IMR-90 (cell line): ENCODE measurements at regions not wholly inside any gene's neighbourhood (a gene's known extent, or its start where the extent isn't known, plus 50 kb on each side); places are given as distances from the start of the nearest gene placed in this dataset.

Source experiments
- ATAC-seq: fragments of 200-7000 bp; cut with Tn5 transposase; 2 replicates; pipeline ENCODE4 v1.9.1; 2020; ENCODE audit warnings: low read depth, mild to moderate bottlenecking, moderate library complexity
- BruUV-seq: library from RNA; stranded (reverse); fragments of 400-500 nt; replicated peaks from 2 replicates; lab custom pipeline; 2021; lab: Mats Ljungman, UMichigan
- CTCF ChIA-PET: fragments of 300-600 bp; formaldehyde crosslinking; extraction: SDS; loops from one replicate; lab custom pipeline; 2021; ENCODE audit warnings: antibody characterized with exemption; lab: Yijun Ruan, JAX
- POLR2A ChIA-PET: fragments of 300-600 bp; sonication (Branson Sonifier 250); formaldehyde crosslinking; loops from one replicate; lab custom pipeline; 2022; ENCODE audit warnings: antibody characterized with exemption; ENCODE audit not compliant: unreplicated experiment; lab: Charles Lee
- DNase-seq: peaks from one replicate; pipeline ENCODE4 v3.0.0; 2013
- H2AFZ ChIP-seq: replicated peaks from 2 replicates; pipeline ENCODE3; 2013; ENCODE audit warnings: low read length, mild to moderate bottlenecking; ENCODE audit not compliant: poor library complexity
- H2AK5ac ChIP-seq: 2 replicates; pipeline ENCODE4 v1.6.1; 2013; ENCODE audit warnings: low read depth, low read length, inconsistent platforms
- H2AK9ac ChIP-seq: replicated peaks from 2 replicates; pipeline ENCODE3; 2013; ENCODE audit warnings: mild to moderate bottlenecking, low read depth, low read length, moderate library complexity; ENCODE audit not compliant: poor library complexity
- H2BK120ac ChIP-seq: 2 replicates; pipeline ENCODE4 v1.6.1; 2013; ENCODE audit warnings: low read depth, low read length, inconsistent platforms
- H2BK15ac ChIP-seq: 3 replicates; pipeline ENCODE4 v1.6.1; 2013; ENCODE audit warnings: low read depth, low read length, inconsistent platforms
- H2BK20ac ChIP-seq: 2 replicates; pipeline ENCODE4 v1.6.1; 2013; ENCODE audit warnings: low read depth, mild to moderate bottlenecking, inconsistent platforms, low read length, moderate library complexity
- H2BK5ac ChIP-seq: 2 replicates; pipeline ENCODE4 v1.6.1; 2013; ENCODE audit warnings: mild to moderate bottlenecking, low read depth, low read length, inconsistent platforms; ENCODE audit not compliant: poor library complexity, severe bottlenecking
- H3K14ac ChIP-seq: replicated peaks from 2 replicates; pipeline ENCODE4 v1.6.1; 2013; ENCODE audit warnings: low read depth, low read length, inconsistent platforms
- H3K18ac ChIP-seq: 2 replicates; pipeline ENCODE4 v1.6.1; 2013; ENCODE audit warnings: low read depth, low read length, control low read depth
- H3K23ac ChIP-seq: 2 replicates; pipeline ENCODE4 v1.6.1; 2013; ENCODE audit warnings: low read depth, low read length, inconsistent platforms
- H3K27ac ChIP-seq: 2 replicates; pipeline ENCODE4 v1.5.1; 2013; ENCODE audit warnings: mild to moderate bottlenecking, control low read depth, low read length; ENCODE audit not compliant: insufficient read depth
- H3K27me3 ChIP-seq: 2 replicates; pipeline ENCODE4 v1.6.1; 2013; ENCODE audit warnings: low read length; ENCODE audit not compliant: control insufficient read depth, insufficient read depth
- H3K36me3 ChIP-seq: 2 replicates; pipeline ENCODE4 v1.6.1; 2013; ENCODE audit warnings: low read length, mixed read lengths; ENCODE audit not compliant: control insufficient read depth, insufficient read depth
- H3K4ac ChIP-seq: 2 replicates; pipeline ENCODE4 v1.6.1; 2013; ENCODE audit warnings: low read depth, low read length, inconsistent platforms
- H3K4me1 ChIP-seq: 2 replicates; pipeline ENCODE4 v1.6.1; 2013; ENCODE audit warnings: low read length, mixed read lengths; ENCODE audit not compliant: control insufficient read depth, insufficient read depth
- H3K4me2 ChIP-seq: 2 replicates; pipeline ENCODE4 v1.6.1; 2013; ENCODE audit warnings: low read depth, mild to moderate bottlenecking, control low read depth, low read length, moderate library complexity
- H3K4me3 ChIP-seq: 2 replicates; pipeline ENCODE4 v1.5.1; 2013; ENCODE audit warnings: low read depth, mild to moderate bottlenecking, control low read depth, low read length, moderate library complexity; ENCODE audit not compliant: insufficient read depth
- H3K56ac ChIP-seq: 2 replicates; pipeline ENCODE4 v1.6.1; 2013; ENCODE audit warnings: low read length, inconsistent platforms; ENCODE audit not compliant: insufficient read depth; ENCODE audit errors: extremely low read depth
- H3K79me1 ChIP-seq, 2 experiments: 2 replicates each; pipeline ENCODE4 v1.6.1; 2013; ENCODE audit warnings: low read length in 2 of 2, inconsistent platforms in 1 of 2, low read depth in 1 of 2
- H3K9ac ChIP-seq: 2 replicates; pipeline ENCODE4 v1.6.1; 2013; ENCODE audit warnings: low read depth, low read length, control low read depth
- H3K9me1 ChIP-seq: 2 replicates; pipeline ENCODE4 v1.6.1; 2013; ENCODE audit warnings: low read length, inconsistent platforms; ENCODE audit not compliant: insufficient read depth
- H3K9me3 ChIP-seq: 2 replicates; pipeline ENCODE4 v1.6.1; 2013; ENCODE audit warnings: low read length; ENCODE audit not compliant: control insufficient read depth, insufficient read depth
- H4K20me1 ChIP-seq: 2 replicates; pipeline ENCODE4 v1.6.1; 2013; ENCODE audit warnings: low read length, inconsistent platforms; ENCODE audit not compliant: insufficient read depth
- H4K5ac ChIP-seq: 2 replicates; pipeline ENCODE4 v1.6.1; 2013; ENCODE audit warnings: mild to moderate bottlenecking, low read depth, low read length, control low read depth
- H4K8ac ChIP-seq, 2 experiments: 2 replicates each; pipeline ENCODE4 v1.6.1; 2013; ENCODE audit warnings: low read depth in 2 of 2, low read length in 2 of 2, control low read depth in 1 of 2, inconsistent platforms in 1 of 2
- H4K91ac ChIP-seq: 2 replicates; pipeline ENCODE4 v1.6.1; 2013; ENCODE audit warnings: low read depth, low read length, inconsistent platforms; ENCODE audit not compliant: insufficient read depth
- CEBPB ChIP-seq: IDR thresholded peaks from 2 replicates; pipeline ENCODE4 v1.6.1; 2012; ENCODE audit warnings: low read depth, low read length, improper control_type of control experiment
- CHD1 ChIP-seq: IDR thresholded peaks from 2 replicates; pipeline ENCODE4 v1.6.1; 2012; ENCODE audit warnings: low read depth, low read length, improper control_type of control experiment
- POLR2A ChIP-seq: IDR thresholded peaks from 2 replicates; pipeline ENCODE4 v1.6.1; 2012; ENCODE audit warnings: mild to moderate bottlenecking, low read depth, low read length
- RAD21 ChIP-seq: IDR thresholded peaks from 2 replicates; pipeline ENCODE4 v1.6.1; 2012; ENCODE audit warnings: low read length, improper control_type of control experiment
- RCOR1 ChIP-seq: IDR thresholded peaks from 2 replicates; pipeline ENCODE4 v1.6.1; 2012; ENCODE audit warnings: mild to moderate bottlenecking, low read length, improper control_type of control experiment; ENCODE audit not compliant: insufficient replicate concordance
- WGBS, 2 experiments: methylation state at CpG; one replicate each; pipeline versions ENCODE4 v1.1.5 to v1.1.7; 2013; ENCODE audit warnings: missing lambda C conversion rate in 2 of 2; ENCODE audit not compliant: insufficient read length in 1 of 2; ENCODE audit errors: extremely low coverage in 2 of 2; 5-methylcytosine and 5-hydroxymethylcytosine counted together
- dilution Hi-C: fragments of 300-500 bp; cut with HindIII; formaldehyde crosslinking; loops from one replicate; pipeline ENCODE4 v1.14.3; 2018; ENCODE audit warnings: low sequenced_read_pairs; ENCODE audit not compliant: unreplicated experiment
- in situ Hi-C: fragments of 300-500 bp; cut with MboI; formaldehyde crosslinking; loops from 3 replicates; pipeline ENCODE4 v1.14.3; 2019; ENCODE audit warnings: low sequenced_read_pairs, inconsistent platforms, mixed read lengths
- intact Hi-C: fragments of 100-400 bp; cut with micrococcal nuclease; formaldehyde crosslinking; loops from 2 replicates; pipeline ENCODE4 v1.10.0; 2022
- TF ChIP-seq, protein P1 (sequence below): conservative IDR thresholded peaks from 2 replicates; pipeline ENCODE4 v1.5.1; 2012; ENCODE audit warnings: mild to moderate bottlenecking, low read depth, low read length, improper control_type of control experiment

- TF ChIP-seq, protein P1, sequence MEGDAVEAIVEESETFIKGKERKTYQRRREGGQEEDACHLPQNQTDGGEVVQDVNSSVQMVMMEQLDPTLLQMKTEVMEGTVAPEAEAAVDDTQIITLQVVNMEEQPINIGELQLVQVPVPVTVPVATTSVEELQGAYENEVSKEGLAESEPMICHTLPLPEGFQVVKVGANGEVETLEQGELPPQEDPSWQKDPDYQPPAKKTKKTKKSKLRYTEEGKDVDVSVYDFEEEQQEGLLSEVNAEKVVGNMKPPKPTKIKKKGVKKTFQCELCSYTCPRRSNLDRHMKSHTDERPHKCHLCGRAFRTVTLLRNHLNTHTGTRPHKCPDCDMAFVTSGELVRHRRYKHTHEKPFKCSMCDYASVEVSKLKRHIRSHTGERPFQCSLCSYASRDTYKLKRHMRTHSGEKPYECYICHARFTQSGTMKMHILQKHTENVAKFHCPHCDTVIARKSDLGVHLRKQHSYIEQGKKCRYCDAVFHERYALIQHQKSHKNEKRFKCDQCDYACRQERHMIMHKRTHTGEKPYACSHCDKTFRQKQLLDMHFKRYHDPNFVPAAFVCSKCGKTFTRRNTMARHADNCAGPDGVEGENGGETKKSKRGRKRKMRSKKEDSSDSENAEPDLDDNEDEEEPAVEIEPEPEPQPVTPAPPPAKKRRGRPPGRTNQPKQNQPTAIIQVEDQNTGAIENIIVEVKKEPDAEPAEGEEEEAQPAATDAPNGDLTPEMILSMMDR = no peak
Measured at GRCh38 chr6:51474022-51474975, 613.1 kb downstream of the PKHD1 start (continued).

DNA sequence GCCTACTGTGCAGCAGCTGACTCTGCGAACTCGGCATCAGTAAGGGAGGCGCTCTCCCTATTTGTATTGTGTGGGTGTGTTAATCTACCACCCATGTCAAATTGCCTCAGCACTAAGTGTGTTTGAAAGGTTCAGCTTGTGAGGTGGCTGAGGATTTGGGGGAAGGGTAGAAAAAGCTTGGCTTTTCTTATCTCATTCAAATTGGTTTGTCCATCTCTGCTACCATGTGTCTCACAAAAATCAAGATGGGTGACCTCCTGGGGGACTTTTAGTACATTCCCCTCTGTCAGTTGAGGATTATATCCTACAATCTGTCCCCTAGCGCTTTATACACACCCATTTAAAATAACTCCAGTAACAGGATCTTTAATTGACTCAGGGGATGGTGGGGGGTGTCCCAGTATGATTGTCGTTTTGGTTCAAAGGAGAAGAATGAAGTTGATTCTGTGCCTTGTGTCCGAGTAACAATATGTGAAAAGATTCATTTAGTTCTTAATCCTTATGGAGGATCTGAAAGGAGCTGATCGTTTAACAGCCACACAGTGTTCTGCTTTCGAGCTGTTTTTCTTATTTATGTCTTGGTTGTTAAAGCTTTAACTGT, 609.6 kb downstream of the PKHD1 start:
- dilution Hi-C loops = no loop called here
- BruUV-seq = no TSS peak

More for the DNA sequence above, 609.6 kb downstream of the PKHD1 start:
- no peak overlapping the region for H3K14ac ChIP-seq
- no peak overlapping the region for H2BK120ac ChIP-seq
- no peaks in the 10 kb centered on the region for H3K4me1 ChIP-seq
- no peak for DNase-seq
- ChIA-PET POLR2A (no interaction called here), CTCF (no interaction called here)
- H3K56ac ChIP-seq = no peak overlapping the region
- peaks cover 4% of the 10 kb centered on the region for H3K9me3 ChIP-seq
- no peak overlapping the region for H4K91ac ChIP-seq
- H2BK5ac ChIP-seq = no peak overlapping the region
- no peak overlapping the region for H2BK15ac ChIP-seq
- TF ChIP-seq POLR2A (no peak), CHD1 (no peak), RCOR1 (no peak), CEBPB (no peak), RAD21 (no peak)
- intact Hi-C loops (no loop called here), in situ Hi-C loops (no loop called here)
- H3K79me1 ChIP-seq = no peaks in the 10 kb centered on the region
- no peak overlapping the region for H2AFZ ChIP-seq
- ATAC-seq = no peak
- H4K5ac ChIP-seq = no peak overlapping the region
- H2AK5ac ChIP-seq = no peak overlapping the region
- H4K20me1 ChIP-seq = no peaks in the 10 kb centered on the region
- no peaks in the 10 kb centered on the region for H3K9me1 ChIP-seq
- H3K4me2 ChIP-seq = no peak overlapping the region
- no peak overlapping the region for H2AK9ac ChIP-seq
- no peak overlapping the region for H3K4me3 ChIP-seq
- no peak overlapping the region for H3K23ac ChIP-seq
- H3K18ac ChIP-seq = no peak overlapping the region
- H4K8ac ChIP-seq = no peak overlapping the region
- H3K4ac ChIP-seq = no peak overlapping the region
- no CpG with 5 or more reads among the region's 8 CpGs for WGBS, 2 experiments
- H3K27me3 ChIP-seq = no peaks in the 10 kb centered on the region
- no peak overlapping the region for H3K9ac ChIP-seq
- H3K36me3 ChIP-seq = no peaks in the 10 kb centered on the region
- no peak overlapping the region for H3K27ac ChIP-seq
- H2BK20ac ChIP-seq = no peak overlapping the region
